ENCODE measurements at regions not wholly inside any gene's neighbourhood (a gene's known extent, or its start where the extent isn't known, plus 50 kb on each side); places are given as distances from the start of the nearest gene placed in this dataset.

GRCh38 chr11:134901955-134902918 lies 490.2 kb upstream of the B3GAT1 start:
- TF ChIP-seq POLR2A (IDR thresholded peaks at IDR 0.05) (no peak), EP300 (IDR thresholded peaks at IDR 0.05) (no peak), POLR2AphosphoS5 (IDR thresholded peaks at IDR 0.05) (no peak)
- TF ChIP-seq, protein P1, sequence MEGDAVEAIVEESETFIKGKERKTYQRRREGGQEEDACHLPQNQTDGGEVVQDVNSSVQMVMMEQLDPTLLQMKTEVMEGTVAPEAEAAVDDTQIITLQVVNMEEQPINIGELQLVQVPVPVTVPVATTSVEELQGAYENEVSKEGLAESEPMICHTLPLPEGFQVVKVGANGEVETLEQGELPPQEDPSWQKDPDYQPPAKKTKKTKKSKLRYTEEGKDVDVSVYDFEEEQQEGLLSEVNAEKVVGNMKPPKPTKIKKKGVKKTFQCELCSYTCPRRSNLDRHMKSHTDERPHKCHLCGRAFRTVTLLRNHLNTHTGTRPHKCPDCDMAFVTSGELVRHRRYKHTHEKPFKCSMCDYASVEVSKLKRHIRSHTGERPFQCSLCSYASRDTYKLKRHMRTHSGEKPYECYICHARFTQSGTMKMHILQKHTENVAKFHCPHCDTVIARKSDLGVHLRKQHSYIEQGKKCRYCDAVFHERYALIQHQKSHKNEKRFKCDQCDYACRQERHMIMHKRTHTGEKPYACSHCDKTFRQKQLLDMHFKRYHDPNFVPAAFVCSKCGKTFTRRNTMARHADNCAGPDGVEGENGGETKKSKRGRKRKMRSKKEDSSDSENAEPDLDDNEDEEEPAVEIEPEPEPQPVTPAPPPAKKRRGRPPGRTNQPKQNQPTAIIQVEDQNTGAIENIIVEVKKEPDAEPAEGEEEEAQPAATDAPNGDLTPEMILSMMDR (IDR thresholded peaks at IDR 0.05) = no peak

All from sigmoid colon (tissue), 4 donors.